Keratinocyte (primary cell): ENCODE measurements at regions not wholly inside any gene's neighbourhood (a gene's known extent, or its start where the extent isn't known, plus 50 kb on each side); places are given as distances from the start of the nearest gene placed in this dataset.

Experiments used
- EZH2 ChIP-seq: IDR thresholded peaks from one replicate; pipeline ENCODE4 v1.6.1; 2012; ENCODE audit warnings: inconsistent platforms, mild to moderate bottlenecking, low read length, moderate library complexity
- TF ChIP-seq, protein P1 (sequence below), 3 experiments: IDR thresholded peaks in 1 of 3; conservative IDR thresholded peaks in 1 of 3; optimal IDR thresholded peaks in 1 of 3; 2 replicates in 2 of 3; 3 replicates in 1 of 3; pipeline versions ENCODE3 to v1.5.1; 2011; ENCODE audit warnings: low read length in 3 of 3, mild to moderate bottlenecking in 3 of 3, moderate library complexity in 2 of 3, control low read depth in 1 of 3, inconsistent platforms in 1 of 3; ENCODE audit not compliant: insufficient read depth in 2 of 3; ENCODE audit errors: extremely low read depth in 1 of 3

DNA sequence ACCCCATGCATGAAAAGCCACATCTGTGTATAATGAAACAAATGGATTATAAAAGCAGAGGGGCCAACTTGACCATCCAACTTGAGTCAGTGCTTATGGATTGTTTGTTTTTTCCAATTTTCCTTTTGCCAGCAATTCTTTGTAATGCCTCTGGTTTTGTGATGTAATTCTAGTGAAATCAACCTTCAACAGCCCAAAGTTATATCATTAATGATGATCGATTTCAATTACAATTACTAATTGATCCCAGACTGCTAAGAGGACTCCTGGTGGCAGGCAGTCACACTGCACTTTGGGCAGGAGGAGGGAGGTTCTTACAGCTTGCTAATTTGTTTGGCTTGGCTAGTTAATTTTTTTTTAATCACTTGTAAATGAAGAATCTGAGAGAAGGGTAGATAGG, 552.3 kb downstream of the NUF2 start:
- TF ChIP-seq, protein P1, sequence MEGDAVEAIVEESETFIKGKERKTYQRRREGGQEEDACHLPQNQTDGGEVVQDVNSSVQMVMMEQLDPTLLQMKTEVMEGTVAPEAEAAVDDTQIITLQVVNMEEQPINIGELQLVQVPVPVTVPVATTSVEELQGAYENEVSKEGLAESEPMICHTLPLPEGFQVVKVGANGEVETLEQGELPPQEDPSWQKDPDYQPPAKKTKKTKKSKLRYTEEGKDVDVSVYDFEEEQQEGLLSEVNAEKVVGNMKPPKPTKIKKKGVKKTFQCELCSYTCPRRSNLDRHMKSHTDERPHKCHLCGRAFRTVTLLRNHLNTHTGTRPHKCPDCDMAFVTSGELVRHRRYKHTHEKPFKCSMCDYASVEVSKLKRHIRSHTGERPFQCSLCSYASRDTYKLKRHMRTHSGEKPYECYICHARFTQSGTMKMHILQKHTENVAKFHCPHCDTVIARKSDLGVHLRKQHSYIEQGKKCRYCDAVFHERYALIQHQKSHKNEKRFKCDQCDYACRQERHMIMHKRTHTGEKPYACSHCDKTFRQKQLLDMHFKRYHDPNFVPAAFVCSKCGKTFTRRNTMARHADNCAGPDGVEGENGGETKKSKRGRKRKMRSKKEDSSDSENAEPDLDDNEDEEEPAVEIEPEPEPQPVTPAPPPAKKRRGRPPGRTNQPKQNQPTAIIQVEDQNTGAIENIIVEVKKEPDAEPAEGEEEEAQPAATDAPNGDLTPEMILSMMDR (optimal IDR thresholded peaks at IDR 0.05 in 1 of 3, IDR thresholded peaks at IDR 0.05 in 1 of 3, conservative IDR thresholded peaks at IDR 0.05 in 1 of 3; ENCODE audit: extremely low read depth in 1 of 3, insufficient read depth in 2 of 3, low read length in 3 of 3): peak in 2 of 3 experiments; percentile 25 to 31
- no peak for TF ChIP-seq EZH2
